ENCODE measurements at regions not wholly inside any gene's neighbourhood (a gene's known extent, or its start where the extent isn't known, plus 50 kb on each side); places are given as distances from the start of the nearest gene placed in this dataset.

DNA sequence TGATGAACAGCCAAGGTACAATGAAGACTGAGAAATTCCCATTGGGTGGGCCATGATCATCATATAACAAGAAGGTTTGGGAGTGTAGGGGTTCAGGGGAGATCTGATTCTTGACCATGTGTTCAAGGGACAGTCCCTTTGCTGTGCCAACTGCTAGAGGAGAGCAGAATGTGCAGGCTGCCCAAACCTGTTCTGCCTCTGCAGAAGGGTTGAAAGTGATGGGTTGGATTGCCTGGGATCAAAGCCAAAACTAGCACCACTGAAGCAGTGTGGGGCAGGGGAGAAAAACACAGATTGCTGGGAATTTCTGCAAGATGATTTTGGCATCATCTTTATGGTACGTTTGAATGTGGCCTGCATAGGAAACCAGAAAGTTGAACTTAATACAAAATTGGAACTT, 303.9 kb downstream of the OTUD1 start:
- no peaks in the 10 kb centered on the region for H3K36me3 Mint-ChIP-seq (ENCODE audit: low read depth)
- no peak overlapping the region for H3K4me3 Mint-ChIP-seq
- DNase-seq: no peak
- no peaks in the 10 kb centered on the region for H3K9me3 Mint-ChIP-seq
- peaks cover 12% of the 10 kb centered on the region for H3K27me3 Mint-ChIP-seq (ENCODE audit: low read depth, poor library complexity)
- H3K4me1 Mint-ChIP-seq: peaks cover 38% of the 10 kb centered on the region
- no peak overlapping the region for H3K27ac Mint-ChIP-seq
- no peak for TF ChIP-seq CTCF (IDR thresholded peaks at IDR 0.05)

DNA sequence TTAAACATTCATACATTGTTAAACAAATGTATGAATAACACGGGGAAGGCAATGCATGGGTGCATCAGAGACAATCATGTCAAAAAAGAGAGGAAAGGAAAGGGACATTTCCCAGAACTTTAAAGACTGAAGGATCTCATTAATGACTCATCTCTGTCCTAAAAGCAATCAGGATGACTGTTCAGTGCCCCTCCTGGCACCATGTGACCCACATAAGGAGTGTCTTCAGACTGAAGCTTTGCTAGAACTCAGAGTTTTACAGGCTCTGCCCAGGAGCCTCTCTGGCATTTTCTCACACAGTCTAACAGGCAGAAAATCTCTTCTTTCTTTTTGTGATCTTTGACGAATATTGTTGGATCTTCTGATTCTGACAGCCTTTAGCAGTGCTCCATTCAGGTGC, 315.3 kb downstream of the OTUD1 start:
- no peak for DNase-seq
- no peak for TF ChIP-seq CTCF (IDR thresholded peaks at IDR 0.05)
- Mint-ChIP-seq H3K27ac (no peak overlapping the region), H3K36me3 (ENCODE audit: low read depth) (no peaks in the 10 kb centered on the region), H3K4me3 (no peak overlapping the region), H3K27me3 (ENCODE audit: low read depth, poor library complexity) (peaks cover 5% of the 10 kb centered on the region), H3K9me3 (no peaks in the 10 kb centered on the region), H3K4me1 (peaks cover 4% of the 10 kb centered on the region)

DNA sequence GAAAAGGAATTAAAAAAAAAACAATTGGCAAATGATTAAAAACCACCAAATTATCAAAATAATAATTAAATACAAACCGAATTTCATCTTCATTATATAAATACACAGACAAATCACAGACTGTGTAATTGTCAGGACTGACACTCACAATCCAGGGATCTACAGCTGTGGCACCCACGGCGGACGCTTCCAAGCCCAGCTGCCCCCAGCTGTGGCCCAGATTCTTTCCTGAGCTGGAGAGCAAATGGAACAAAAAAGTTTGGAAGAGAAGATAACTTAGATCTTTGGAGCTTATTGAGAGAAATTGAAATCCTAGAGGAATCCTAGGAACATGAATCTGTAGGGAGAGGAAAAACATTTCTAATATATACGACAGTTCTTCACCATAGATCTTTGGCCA, 316.1 kb downstream of the OTUD1 start:
- Mint-ChIP-seq H3K4me3 (no peak overlapping the region), H3K4me1 (peaks cover 4% of the 10 kb centered on the region), H3K27me3 (ENCODE audit: low read depth, poor library complexity) (peaks cover 8% of the 10 kb centered on the region), H3K36me3 (ENCODE audit: low read depth) (no peaks in the 10 kb centered on the region), H3K9me3 (no peaks in the 10 kb centered on the region), H3K27ac (no peak overlapping the region)
- DNase-seq: no peak
- TF ChIP-seq CTCF (IDR thresholded peaks at IDR 0.05): no peak

DNA sequence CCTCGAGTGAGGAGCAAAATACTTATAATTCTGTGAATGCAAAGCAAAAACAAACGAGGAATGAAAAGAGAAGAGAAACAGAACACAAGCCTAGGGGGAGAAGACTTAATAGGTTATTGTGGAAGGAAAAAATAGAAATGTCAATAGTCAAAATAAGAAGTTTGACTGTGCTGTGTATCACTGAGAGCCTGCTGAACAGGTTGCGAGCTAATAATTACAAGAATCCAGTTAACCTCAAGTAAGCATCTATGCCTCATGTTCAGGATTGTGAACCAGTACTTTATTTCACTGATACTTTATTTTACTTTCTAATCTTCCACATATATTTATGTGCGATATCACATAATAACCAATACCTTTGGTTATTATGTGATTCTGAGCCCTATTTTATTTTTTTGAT, 316.7 kb downstream of the OTUD1 start:
- Mint-ChIP-seq H3K27ac (no peak overlapping the region), H3K9me3 (peaks cover 2% of the 10 kb centered on the region), H3K4me3 (no peak overlapping the region), H3K4me1 (peaks cover 4% of the 10 kb centered on the region), H3K27me3 (ENCODE audit: low read depth, poor library complexity) (peaks cover 13% of the 10 kb centered on the region), H3K36me3 (ENCODE audit: low read depth) (no peaks in the 10 kb centered on the region)
- no peak for TF ChIP-seq CTCF (IDR thresholded peaks at IDR 0.05)
- DNase-seq: no peak

GRCh38 chr10:23768281-23768680, 329.4 kb downstream of the OTUD1 start:
- no peak overlapping the region for H3K27ac Mint-ChIP-seq
- no peak for TF ChIP-seq CTCF (IDR thresholded peaks at IDR 0.05)
- no peaks in the 10 kb centered on the region for H3K36me3 Mint-ChIP-seq (ENCODE audit: low read depth)
- no peaks in the 10 kb centered on the region for H3K27me3 Mint-ChIP-seq (ENCODE audit: low read depth, poor library complexity)
- H3K4me3 Mint-ChIP-seq: no peak overlapping the region
- peaks cover 21% of the 10 kb centered on the region for H3K9me3 Mint-ChIP-seq
- DNase-seq: no peak
- no peaks in the 10 kb centered on the region for H3K4me1 Mint-ChIP-seq

DNA sequence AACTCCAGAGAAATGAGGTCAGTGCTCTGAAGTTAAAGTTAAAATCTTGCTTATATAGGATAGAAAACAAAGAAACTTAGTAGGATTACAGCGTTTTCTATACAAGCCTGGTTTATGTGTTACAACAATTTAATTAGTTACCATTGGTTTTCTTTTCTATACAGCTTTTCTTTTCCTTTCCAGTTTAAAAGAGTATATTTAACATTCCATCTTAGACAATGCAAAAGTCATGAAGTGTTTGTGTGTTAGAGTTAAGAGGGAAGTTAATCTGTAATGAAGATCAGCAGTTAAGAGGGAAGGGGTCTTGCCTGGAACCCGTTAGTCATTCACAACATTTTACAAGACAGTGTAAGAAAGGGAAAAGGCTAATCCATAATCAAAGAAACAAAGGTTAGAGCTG, 338.3 kb downstream of the OTUD1 start:
- no peaks in the 10 kb centered on the region for H3K4me1 Mint-ChIP-seq
- no peak overlapping the region for H3K4me3 Mint-ChIP-seq
- TF ChIP-seq CTCF (IDR thresholded peaks at IDR 0.05): no peak
- H3K36me3 Mint-ChIP-seq (ENCODE audit: low read depth): no peaks in the 10 kb centered on the region
- no peak for DNase-seq
- H3K27me3 Mint-ChIP-seq (ENCODE audit: low read depth, poor library complexity): peaks cover 3% of the 10 kb centered on the region
- H3K9me3 Mint-ChIP-seq: peaks cover 3% of the 10 kb centered on the region
- no peak overlapping the region for H3K27ac Mint-ChIP-seq
